ENCODE measurements at regions not wholly inside any gene's neighbourhood (a gene's known extent, or its start where the extent isn't known, plus 50 kb on each side); places are given as distances from the start of the nearest gene placed in this dataset.

DNA sequence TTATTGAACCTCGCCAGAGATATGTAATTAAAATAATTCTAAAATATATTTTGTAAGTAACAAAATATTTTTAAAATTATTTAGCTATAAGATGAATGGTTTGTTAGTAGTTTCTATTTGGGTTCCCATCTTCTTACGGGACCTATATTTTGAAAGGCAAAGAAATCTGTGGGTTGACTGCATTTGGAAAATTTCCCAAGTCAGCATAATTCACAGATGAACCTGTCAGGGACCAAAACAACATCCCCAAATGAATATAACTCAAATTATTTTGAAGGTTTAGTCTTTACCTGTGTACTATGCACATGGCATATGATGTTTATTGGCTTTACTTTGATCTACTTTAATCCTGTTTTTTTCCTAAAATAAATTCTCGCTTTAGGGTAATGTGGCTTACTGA, 607.4 kb upstream of the JAG1 start (continued):
- TF ChIP-seq GABPA (IDR thresholded peaks at IDR 0.05; ENCODE audit: low read depth) (no peak), MXI1 (IDR thresholded peaks at IDR 0.05; ENCODE audit: low read depth, low read length) (no peak)

DNA sequence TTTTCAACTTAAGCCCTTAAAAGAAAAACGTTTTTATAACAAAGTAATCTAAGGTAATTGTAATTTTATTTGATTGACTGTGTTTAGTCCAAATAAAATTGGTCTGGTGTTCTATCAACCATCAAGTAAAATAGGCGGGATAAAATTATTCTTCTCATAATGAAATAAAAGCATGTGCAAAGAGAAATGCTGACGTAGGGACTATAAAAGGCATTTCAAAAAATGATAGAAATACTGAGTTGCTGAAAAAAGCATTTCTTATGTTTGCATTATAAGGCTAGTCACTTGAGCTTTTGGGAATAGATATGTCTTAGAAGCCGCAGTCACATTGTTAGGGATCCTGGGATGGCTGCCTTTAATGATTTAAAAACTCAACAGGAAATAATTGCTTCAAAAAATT, 608.0 kb upstream of the JAG1 start:
- no peak for DNase-seq
- Histone ChIP-seq H4K20me1 (ENCODE audit: insufficient read depth) (no peaks in the 10 kb centered on the region), H3K9ac (no peak overlapping the region), H3K4me3 (ENCODE audit: low read depth in 2 of 2, low read length in 1 of 2) (no peak overlapping the region), H3K4me1 (ENCODE audit: control insufficient read depth in 1 of 2, insufficient read depth in 2 of 2, low read depth in 1 of 2, low read length in 1 of 2) (no peaks in the 10 kb centered on the region), H3K9me2 (no peaks in the 10 kb centered on the region), H3K36me3 (replicated peaks in 1 of 2; ENCODE audit: control insufficient read depth in 1 of 2, insufficient read depth in 2 of 2, low read length in 1 of 2) (no peaks in the 10 kb centered on the region), H3K27ac (ENCODE audit: low read depth in 2 of 2, low read length in 1 of 2) (no peak overlapping the region), H3K27me3 (ENCODE audit: insufficient read depth) (no peaks in the 10 kb centered on the region), H2AFZ (ENCODE audit: low read depth) (no peak overlapping the region), H3F3A (replicated peaks; ENCODE audit: insufficient read depth) (no peaks in the 10 kb centered on the region), H3K4me2 (no peak overlapping the region), H3K9me3 (no peaks in the 10 kb centered on the region), H3K79me2 (ENCODE audit: insufficient read depth) (no peaks in the 10 kb centered on the region)
- TF ChIP-seq EP300 (IDR thresholded peaks at IDR 0.05; ENCODE audit: borderline replicate concordance in 1 of 2, low read depth in 1 of 2, low read length in 1 of 2), result no peak
- TF ChIP-seq, protein P1, sequence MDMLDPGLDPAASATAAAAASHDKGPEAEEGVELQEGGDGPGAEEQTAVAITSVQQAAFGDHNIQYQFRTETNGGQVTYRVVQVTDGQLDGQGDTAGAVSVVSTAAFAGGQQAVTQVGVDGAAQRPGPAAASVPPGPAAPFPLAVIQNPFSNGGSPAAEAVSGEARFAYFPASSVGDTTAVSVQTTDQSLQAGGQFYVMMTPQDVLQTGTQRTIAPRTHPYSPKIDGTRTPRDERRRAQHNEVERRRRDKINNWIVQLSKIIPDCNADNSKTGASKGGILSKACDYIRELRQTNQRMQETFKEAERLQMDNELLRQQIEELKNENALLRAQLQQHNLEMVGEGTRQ (IDR thresholded peaks at IDR 0.05; ENCODE audit: borderline replicate concordance, low read depth, low read length), result no peak
- ChIA-PET CTCF (interaction anchor here (1.0 kb wide), 1 partner anchor 15 kb away, joined by 3 read pairs; no protein-coding TSS in a partner anchor), POLR2A (no interaction called here)
- 54% methylated on average over 4 of the region's 4 CpGs for WGBS (ENCODE audit: low lambda C conversion rate)

DNA sequence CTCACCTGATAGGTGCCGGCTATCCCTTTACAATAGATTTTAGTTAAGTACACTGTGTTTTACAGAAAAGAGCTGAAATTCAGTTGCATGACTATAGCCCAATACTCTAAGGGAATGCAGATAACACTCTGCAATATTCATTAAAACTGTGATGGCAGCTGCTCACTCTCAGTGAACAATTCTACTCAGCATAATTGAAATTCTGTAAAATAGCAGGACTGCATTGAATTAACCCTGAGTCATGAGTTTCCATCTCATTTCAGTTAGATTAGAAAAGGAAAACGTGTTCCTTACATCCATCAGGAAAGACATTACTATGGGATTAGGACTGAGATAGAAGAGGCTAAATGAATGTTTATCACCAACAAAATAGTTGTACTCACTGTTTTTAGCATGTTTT, 613.3 kb upstream of the JAG1 start:
- ChIA-PET POLR2A (no interaction called here), CTCF (no interaction called here)
- H4K20me1 ChIP-seq (ENCODE audit: insufficient read depth), result no peaks in the 10 kb centered on the region

More for the DNA sequence above, 613.3 kb upstream of the JAG1 start:
- H2AFZ ChIP-seq (ENCODE audit: low read depth), result no peak overlapping the region
- WGBS (ENCODE audit: low lambda C conversion rate), result 54% methylated on average over 2 of the region's 2 CpGs
- H3K27me3 ChIP-seq (ENCODE audit: insufficient read depth), result no peaks in the 10 kb centered on the region
- no peak overlapping the region for H3K4me3 ChIP-seq (ENCODE audit: low read depth in 2 of 2, low read length in 1 of 2)
- TF ChIP-seq, protein P2, sequence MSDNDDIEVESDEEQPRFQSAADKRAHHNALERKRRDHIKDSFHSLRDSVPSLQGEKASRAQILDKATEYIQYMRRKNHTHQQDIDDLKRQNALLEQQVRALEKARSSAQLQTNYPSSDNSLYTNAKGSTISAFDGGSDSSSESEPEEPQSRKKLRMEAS (IDR thresholded peaks at IDR 0.05; ENCODE audit: low read depth), result no peak
- TF ChIP-seq RCOR1 (IDR thresholded peaks at IDR 0.05; ENCODE audit: low read length) (no peak), RFX5 (IDR thresholded peaks at IDR 0.05; ENCODE audit: low read length) (no peak), FOXJ3 (CRISPR knock-in tag; IDR thresholded peaks at IDR 0.05) (no peak), FOXM1 (IDR thresholded peaks at IDR 0.05; ENCODE audit: low read depth) (no peak), ELF1 (IDR thresholded peaks at IDR 0.05) (no peak), YY1 (IDR thresholded peaks at IDR 0.05; ENCODE audit: low read depth) (no peak), SIN3A (IDR thresholded peaks at IDR 0.05; ENCODE audit: borderline replicate concordance, low read depth, low read length) (no peak), NRF1 (IDR thresholded peaks at IDR 0.05; ENCODE audit: low read depth, low read length) (no peak), RAD21 (IDR thresholded peaks at IDR 0.05; ENCODE audit: low read length) (no peak), CHD2 (IDR thresholded peaks at IDR 0.05; ENCODE audit: low read length, partially characterized antibody) (no peak), FOSL2 (IDR thresholded peaks at IDR 0.05; ENCODE audit: borderline replicate concordance, low read depth) (no peak), GABPA (IDR thresholded peaks at IDR 0.05; ENCODE audit: low read depth) (no peak), EP300 (IDR thresholded peaks at IDR 0.05; ENCODE audit: borderline replicate concordance in 1 of 2, low read depth in 1 of 2, low read length in 1 of 2) (no peak)
- TF ChIP-seq, protein P1 (IDR thresholded peaks at IDR 0.05; ENCODE audit: borderline replicate concordance, low read depth, low read length), result no peak
- TF ChIP-seq, protein P3, sequence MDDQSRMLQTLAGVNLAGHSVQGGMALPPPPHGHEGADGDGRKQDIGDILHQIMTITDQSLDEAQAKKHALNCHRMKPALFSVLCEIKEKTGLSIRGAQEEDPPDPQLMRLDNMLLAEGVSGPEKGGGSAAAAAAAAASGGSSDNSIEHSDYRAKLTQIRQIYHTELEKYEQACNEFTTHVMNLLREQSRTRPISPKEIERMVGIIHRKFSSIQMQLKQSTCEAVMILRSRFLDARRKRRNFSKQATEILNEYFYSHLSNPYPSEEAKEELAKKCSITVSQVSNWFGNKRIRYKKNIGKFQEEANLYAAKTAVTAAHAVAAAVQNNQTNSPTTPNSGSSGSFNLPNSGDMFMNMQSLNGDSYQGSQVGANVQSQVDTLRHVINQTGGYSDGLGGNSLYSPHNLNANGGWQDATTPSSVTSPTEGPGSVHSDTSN (IDR thresholded peaks at IDR 0.05), result no peak
- no peak overlapping the region for H3K9ac ChIP-seq
- H3K9me2 ChIP-seq, result no peaks in the 10 kb centered on the region
- H3K36me3 ChIP-seq (replicated peaks in 1 of 2; ENCODE audit: control insufficient read depth in 1 of 2, insufficient read depth in 2 of 2, low read length in 1 of 2), result no peaks in the 10 kb centered on the region
- no peaks in the 10 kb centered on the region for H3K9me3 ChIP-seq
- no peaks in the 10 kb centered on the region for H3F3A ChIP-seq (replicated peaks; ENCODE audit: insufficient read depth)
- H3K27ac ChIP-seq (ENCODE audit: low read depth in 2 of 2, low read length in 1 of 2), result no peak overlapping the region
- H3K4me1 ChIP-seq (ENCODE audit: control insufficient read depth in 1 of 2, insufficient read depth in 2 of 2, low read depth in 1 of 2, low read length in 1 of 2), result no peaks in the 10 kb centered on the region
- H3K79me2 ChIP-seq (ENCODE audit: insufficient read depth), result no peaks in the 10 kb centered on the region
- no peak for DNase-seq
- no peak overlapping the region for H3K4me2 ChIP-seq
